B cell (primary cell): ENCODE measurements at regions not wholly inside any gene's neighbourhood (a gene's known extent, or its start where the extent isn't known, plus 50 kb on each side); places are given as distances from the start of the nearest gene placed in this dataset.

Source experiments
- EZH2 ChIP-seq: IDR thresholded peaks from 2 replicates; pipeline ENCODE4 v1.6.1; 2012; ENCODE audit warnings: borderline replicate concordance, low read depth, mild to moderate bottlenecking, moderate library complexity, low read length; ENCODE audit not compliant: insufficient read depth, poor library complexity, severe bottlenecking
- TF ChIP-seq, protein P1 (sequence below): fragments of 200-600 bp; IDR thresholded peaks from one replicate; pipeline ENCODE4 v1.8.0; 2022; ENCODE audit warnings: antibody characterized with exemption, mild to moderate bottlenecking

DNA sequence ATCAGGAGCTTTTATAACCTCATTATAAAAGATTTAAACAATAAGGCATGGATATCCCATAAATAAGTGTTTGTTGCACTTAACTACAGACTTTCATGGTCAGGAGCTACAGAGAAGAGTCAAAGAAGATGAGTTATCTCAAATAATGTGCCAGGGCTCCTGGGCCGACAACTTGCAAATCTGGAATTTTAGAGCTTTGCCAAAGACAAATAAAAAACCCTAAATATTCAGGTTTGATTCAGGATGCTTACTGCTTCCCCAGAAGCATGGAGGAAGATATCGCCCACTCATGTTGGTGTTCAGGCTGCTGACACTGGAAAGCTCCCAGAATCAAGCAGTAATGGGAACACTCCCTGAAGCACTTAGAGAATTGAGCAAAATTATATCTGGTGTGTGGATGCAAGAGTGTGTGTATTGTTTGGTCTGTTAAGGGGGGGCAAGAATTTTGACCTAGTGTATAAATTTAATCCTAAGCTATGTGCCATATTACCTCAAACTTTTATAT, 176.9 kb upstream of the ESRRG start:
- TF ChIP-seq, protein P1, sequence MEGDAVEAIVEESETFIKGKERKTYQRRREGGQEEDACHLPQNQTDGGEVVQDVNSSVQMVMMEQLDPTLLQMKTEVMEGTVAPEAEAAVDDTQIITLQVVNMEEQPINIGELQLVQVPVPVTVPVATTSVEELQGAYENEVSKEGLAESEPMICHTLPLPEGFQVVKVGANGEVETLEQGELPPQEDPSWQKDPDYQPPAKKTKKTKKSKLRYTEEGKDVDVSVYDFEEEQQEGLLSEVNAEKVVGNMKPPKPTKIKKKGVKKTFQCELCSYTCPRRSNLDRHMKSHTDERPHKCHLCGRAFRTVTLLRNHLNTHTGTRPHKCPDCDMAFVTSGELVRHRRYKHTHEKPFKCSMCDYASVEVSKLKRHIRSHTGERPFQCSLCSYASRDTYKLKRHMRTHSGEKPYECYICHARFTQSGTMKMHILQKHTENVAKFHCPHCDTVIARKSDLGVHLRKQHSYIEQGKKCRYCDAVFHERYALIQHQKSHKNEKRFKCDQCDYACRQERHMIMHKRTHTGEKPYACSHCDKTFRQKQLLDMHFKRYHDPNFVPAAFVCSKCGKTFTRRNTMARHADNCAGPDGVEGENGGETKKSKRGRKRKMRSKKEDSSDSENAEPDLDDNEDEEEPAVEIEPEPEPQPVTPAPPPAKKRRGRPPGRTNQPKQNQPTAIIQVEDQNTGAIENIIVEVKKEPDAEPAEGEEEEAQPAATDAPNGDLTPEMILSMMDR = no peak
- TF ChIP-seq EZH2 = no peak
